Endothelial cell of umbilical vein (primary cell): ENCODE measurements at regions not wholly inside any gene's neighbourhood (a gene's known extent, or its start where the extent isn't known, plus 50 kb on each side); places are given as distances from the start of the nearest gene placed in this dataset.

Experiments used
- BruUV-seq: library from RNA; stranded (reverse); fragments of 400-500 nt; replicated peaks from 2 replicates; lab custom pipeline; 2021; lab: Mats Ljungman, UMichigan
- CTCF ChIA-PET: fragments of 300-600, 350-600 bp; sonication (Branson Sonifier 250); formaldehyde crosslinking; loops from one replicate; lab custom pipeline; 2021; ENCODE audit warnings: antibody characterized with exemption, inconsistent platforms; lab: Charles Lee
- POLR2A ChIA-PET: fragments of 300-600, 350-600 bp; sonication (Branson Sonifier 250); formaldehyde crosslinking; loops from one replicate; lab custom pipeline; 2021; ENCODE audit warnings: antibody characterized with exemption, inconsistent platforms; lab: Charles Lee
- DNase-seq: peaks from one replicate; pipeline ENCODE4 v3.0.0-alpha.2; 2011; ENCODE audit warnings: low read depth, low spot score
- FAIRE-seq: peaks from 2 replicates; lab custom pipeline; 2011; peaks lifted over from hg19 to GRCh38; lab: Jason Lieb, UNC
- H2AFZ ChIP-seq: 2 replicates; pipeline ENCODE4 v1.6.0; 2012; ENCODE audit warnings: low read depth, low read length, control low read depth, inconsistent platforms
- H3K27ac ChIP-seq: 2 replicates; pipeline ENCODE4 v1.5.1; 2011; ENCODE audit warnings: low read depth, mild to moderate bottlenecking, control low read depth, low read length, moderate library complexity; ENCODE audit not compliant: insufficient read depth
- H3K27me3 ChIP-seq, 2 experiments: 2 replicates each; pipeline versions ENCODE4 v1.6.0 to v1.6.1; 2011; ENCODE audit warnings: low read length in 2 of 2, mixed read lengths in 1 of 2; ENCODE audit not compliant: control insufficient read depth in 2 of 2, insufficient read depth in 2 of 2
- H3K36me3 ChIP-seq, 2 experiments: 2 replicates in 1 of 2; 3 replicates in 1 of 2; pipeline ENCODE4 v1.5.1; 2011; ENCODE audit warnings: low read length in 2 of 2, mild to moderate bottlenecking in 1 of 2, moderate library complexity in 1 of 2; ENCODE audit not compliant: control insufficient read depth in 2 of 2, insufficient read depth in 2 of 2; ENCODE audit errors: extremely low read depth in 1 of 2
- H3K4me1 ChIP-seq: 3 replicates; pipeline ENCODE4 v1.5.1; 2011; ENCODE audit warnings: mild to moderate bottlenecking, low read length; ENCODE audit not compliant: control insufficient read depth, insufficient read depth; ENCODE audit errors: extremely low read depth
- H3K4me2 ChIP-seq: 2 replicates; pipeline ENCODE4 v1.6.1; 2011; ENCODE audit warnings: low read length, control low read depth, mixed read lengths; ENCODE audit not compliant: insufficient read depth
- H3K4me3 ChIP-seq, 3 experiments: fragments of 200-600 bp in 1 of 3; sonication (generic), shearing (Covaris generic) in 1 of 3; replicated peaks in 1 of 3; 2 replicates each; pipeline ENCODE4 v1.5.1; 2011 to 2016; ENCODE audit warnings: control low read depth in 3 of 3, low read length in 3 of 3, mild to moderate bottlenecking in 2 of 3, inconsistent platforms in 1 of 3, low read depth in 1 of 3, moderate library complexity in 1 of 3; ENCODE audit not compliant: insufficient read depth in 1 of 3
- H3K79me2 ChIP-seq: 2 replicates; pipeline ENCODE4 v1.6.0; 2012; ENCODE audit warnings: low read length, inconsistent platforms; ENCODE audit not compliant: control insufficient read depth, insufficient read depth
- H3K9ac ChIP-seq: replicated peaks from 2 replicates; pipeline ENCODE3; 2011; ENCODE audit warnings: low read length, control low read depth; ENCODE audit not compliant: insufficient read depth; ENCODE audit errors: extremely low read depth
- H3K9me1 ChIP-seq: replicated peaks from 3 replicates; pipeline ENCODE4 v1.6.0; 2011; ENCODE audit warnings: mild to moderate bottlenecking, low read length; ENCODE audit not compliant: control insufficient read depth, insufficient read depth; ENCODE audit errors: extremely low read depth
- H3K9me3 ChIP-seq: replicated peaks from 2 replicates; pipeline ENCODE4 v1.5.1; 2012; ENCODE audit warnings: low read length, inconsistent platforms; ENCODE audit not compliant: control insufficient read depth, insufficient read depth
- H4K20me1 ChIP-seq: replicated peaks from 2 replicates; pipeline ENCODE3; 2011; ENCODE audit warnings: mild to moderate bottlenecking, low read length; ENCODE audit not compliant: control insufficient read depth, insufficient read depth; ENCODE audit errors: extremely low read depth
- EZH2 ChIP-seq: IDR thresholded peaks from 2 replicates; pipeline ENCODE4 v1.6.1; 2012; ENCODE audit warnings: borderline replicate concordance, low read depth, mild to moderate bottlenecking, moderate library complexity, low read length, inconsistent platforms; ENCODE audit not compliant: severe bottlenecking
- FOS ChIP-seq: IDR thresholded peaks from 2 replicates; pipeline ENCODE4 v1.6.1; 2011; ENCODE audit warnings: mild to moderate bottlenecking, low read length, moderate library complexity, borderline replicate concordance; ENCODE audit not compliant: insufficient read depth
- GATA2 ChIP-seq: IDR thresholded peaks from 2 replicates; pipeline ENCODE4 v1.7.0; 2011; ENCODE audit warnings: low read depth, mild to moderate bottlenecking, moderate library complexity, mixed read lengths, low read length; ENCODE audit not compliant: insufficient read length, insufficient read depth
- JUN ChIP-seq: IDR thresholded peaks from 2 replicates; pipeline ENCODE4 v1.6.1; 2011; ENCODE audit warnings: borderline replicate concordance, low read depth; ENCODE audit not compliant: insufficient read length, insufficient read depth
- MYC ChIP-seq: IDR thresholded peaks from one replicate; pipeline ENCODE4 v1.6.1; 2011; ENCODE audit warnings: mild to moderate bottlenecking, low read depth, low read length
- POLR2A ChIP-seq: IDR thresholded peaks from 2 replicates; pipeline ENCODE4 v1.6.1; 2012; ENCODE audit warnings: low read depth, mild to moderate bottlenecking, control low read depth, low read length
- POLR2AphosphoS5 ChIP-seq: IDR thresholded peaks from 2 replicates; pipeline ENCODE4 v1.6.1; 2012; ENCODE audit warnings: low read depth, mild to moderate bottlenecking, control low read depth, low read length, moderate library complexity; ENCODE audit not compliant: insufficient read depth
- dilution Hi-C: fragments of 300-500 bp; cut with MboI; formaldehyde crosslinking; loops from one replicate; pipeline ENCODE4 v1.15.0; 2019; ENCODE audit warnings: low sequenced_read_pairs; ENCODE audit not compliant: extremely low pct_ligation_motif_present
- intact Hi-C: fragments of 100-400 bp; cut with micrococcal nuclease; formaldehyde crosslinking; loops from one replicate; pipeline ENCODE4 v1.10.0; 2022
- TF ChIP-seq, protein P1 (sequence below), 2 donors: IDR thresholded peaks; 1 replicate in 1 of 2; 2 replicates in 1 of 2; pipeline ENCODE4 v1.5.1; 2011; ENCODE audit warnings: low read length in 2 of 2, mild to moderate bottlenecking in 2 of 2, moderate library complexity in 2 of 2, control low read depth in 1 of 2, inconsistent platforms in 1 of 2, low read depth in 1 of 2; ENCODE audit not compliant: insufficient read depth in 1 of 2; ENCODE audit errors: extremely low read depth in 1 of 2
- TF ChIP-seq, protein P2 (sequence below): IDR thresholded peaks from 2 replicates; pipeline ENCODE4 v1.6.1; 2011; ENCODE audit not compliant: insufficient read depth, insufficient read length

DNA sequence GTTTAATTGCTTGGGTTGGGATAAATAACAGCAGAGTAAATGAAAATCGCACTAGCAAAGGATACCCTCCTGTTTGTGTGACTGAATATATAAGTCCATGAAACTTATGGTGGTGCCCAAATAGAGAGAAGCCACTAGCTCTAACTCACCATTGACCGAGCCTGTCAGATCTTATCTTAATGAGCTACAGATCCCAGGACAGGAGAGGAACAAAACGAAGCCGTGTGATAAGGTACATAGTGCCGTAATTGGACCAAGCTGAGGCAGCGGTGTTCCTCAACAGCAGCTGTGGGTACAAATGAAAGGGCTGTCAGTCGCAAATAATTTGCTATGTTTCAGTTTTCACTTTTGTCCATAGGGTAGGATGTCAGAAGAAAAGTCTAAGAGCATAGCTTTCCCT is 276.1 kb downstream of the PTBP2 start:
- intact Hi-C loops (no loop called here), dilution Hi-C loops (no loop called here)
- H2AFZ ChIP-seq = no peak overlapping the region
- no TSS peak for BruUV-seq
- H3K4me2 ChIP-seq = no peak overlapping the region
- H3K9ac ChIP-seq = no peak overlapping the region
- H3K9me3 ChIP-seq = no peaks in the 10 kb centered on the region
- no peak for DNase-seq
- H3K27me3 ChIP-seq = no peaks in the 10 kb centered on the region
- H3K36me3 ChIP-seq = no peaks in the 10 kb centered on the region
- no peak overlapping the region for H3K27ac ChIP-seq
- H3K79me2 ChIP-seq = no peaks in the 10 kb centered on the region
- H3K4me1 ChIP-seq = no peaks in the 10 kb centered on the region
- TF ChIP-seq POLR2A = no peak
- no peak for TF ChIP-seq FOS
- no peak for TF ChIP-seq MYC
- TF ChIP-seq EZH2 = no peak
- TF ChIP-seq, protein P1, sequence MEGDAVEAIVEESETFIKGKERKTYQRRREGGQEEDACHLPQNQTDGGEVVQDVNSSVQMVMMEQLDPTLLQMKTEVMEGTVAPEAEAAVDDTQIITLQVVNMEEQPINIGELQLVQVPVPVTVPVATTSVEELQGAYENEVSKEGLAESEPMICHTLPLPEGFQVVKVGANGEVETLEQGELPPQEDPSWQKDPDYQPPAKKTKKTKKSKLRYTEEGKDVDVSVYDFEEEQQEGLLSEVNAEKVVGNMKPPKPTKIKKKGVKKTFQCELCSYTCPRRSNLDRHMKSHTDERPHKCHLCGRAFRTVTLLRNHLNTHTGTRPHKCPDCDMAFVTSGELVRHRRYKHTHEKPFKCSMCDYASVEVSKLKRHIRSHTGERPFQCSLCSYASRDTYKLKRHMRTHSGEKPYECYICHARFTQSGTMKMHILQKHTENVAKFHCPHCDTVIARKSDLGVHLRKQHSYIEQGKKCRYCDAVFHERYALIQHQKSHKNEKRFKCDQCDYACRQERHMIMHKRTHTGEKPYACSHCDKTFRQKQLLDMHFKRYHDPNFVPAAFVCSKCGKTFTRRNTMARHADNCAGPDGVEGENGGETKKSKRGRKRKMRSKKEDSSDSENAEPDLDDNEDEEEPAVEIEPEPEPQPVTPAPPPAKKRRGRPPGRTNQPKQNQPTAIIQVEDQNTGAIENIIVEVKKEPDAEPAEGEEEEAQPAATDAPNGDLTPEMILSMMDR (IDR thresholded peaks at IDR 0.05; ENCODE audit: extremely low read depth in 1 of 2, insufficient read depth in 1 of 2, low read depth in 1 of 2, low read length in 2 of 2) = no peak
- TF ChIP-seq JUN = no peak
- no peak for TF ChIP-seq GATA2
- TF ChIP-seq, protein P2, sequence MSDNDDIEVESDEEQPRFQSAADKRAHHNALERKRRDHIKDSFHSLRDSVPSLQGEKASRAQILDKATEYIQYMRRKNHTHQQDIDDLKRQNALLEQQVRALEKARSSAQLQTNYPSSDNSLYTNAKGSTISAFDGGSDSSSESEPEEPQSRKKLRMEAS = no peak
- no peak for TF ChIP-seq POLR2AphosphoS5
- no peak overlapping the region for H3K4me3 ChIP-seq
- CTCF ChIA-PET = no interaction called here
- POLR2A ChIA-PET = no interaction called here
- no peaks in the 10 kb centered on the region for H4K20me1 ChIP-seq
- FAIRE-seq = no peak
- no peaks in the 10 kb centered on the region for H3K9me1 ChIP-seq
